ENCODE measurements at regions not wholly inside any gene's neighbourhood (a gene's known extent, or its start where the extent isn't known, plus 50 kb on each side); places are given as distances from the start of the nearest gene placed in this dataset.

- TF ChIP-seq POLR2AphosphoS5 (IDR thresholded peaks at IDR 0.05) (no peak), POLR2A (IDR thresholded peaks at IDR 0.05) (no peak)
These were observed 474.7 kb downstream of the PID1 start for GRCh38 chr2:228796386-228796785.
